H1 (cell line): ENCODE measurements at regions not wholly inside any gene's neighbourhood (a gene's known extent, or its start where the extent isn't known, plus 50 kb on each side); places are given as distances from the start of the nearest gene placed in this dataset.

Experiments used
- CBX8 ChIP-seq: fragments of 300-800, 300-1000 bp; sonication (generic); IDR thresholded peaks from 2 replicates; pipeline ENCODE4 v1.7.1; 2016; ENCODE audit warnings: low read depth, low read length, borderline replicate concordance
- GABPA ChIP-seq: IDR thresholded peaks from 2 replicates; pipeline ENCODE4 v1.6.1; 2011; ENCODE audit warnings: mild to moderate bottlenecking, low read length, moderate library complexity, borderline replicate concordance; ENCODE audit not compliant: insufficient read depth
- HDAC2 ChIP-seq, 2 experiments: fragments of 300-600 bp in 1 of 2; sonication (generic) in 1 of 2; IDR thresholded peaks; 2 replicates each; pipeline ENCODE4 v1.6.1; 2011 to 2012; ENCODE audit warnings: low read depth in 2 of 2, low read length in 2 of 2, mild to moderate bottlenecking in 2 of 2, moderate library complexity in 2 of 2, borderline replicate concordance in 1 of 2, inconsistent platforms in 1 of 2
- TCF12 ChIP-seq: IDR thresholded peaks from 2 replicates; pipeline ENCODE4 v1.6.1; 2011; ENCODE audit warnings: low read depth, mild to moderate bottlenecking, low read length
- TF ChIP-seq, protein P1 (sequence below): fragments of 300-600 bp; sonication (generic); IDR thresholded peaks from 2 replicates; pipeline ENCODE4 v1.7.1; 2012; ENCODE audit warnings: low read length, moderate library complexity, mild to moderate bottlenecking, inconsistent platforms; ENCODE audit not compliant: insufficient replicate concordance
- TF ChIP-seq, protein P2 (sequence below): IDR thresholded peaks from 2 replicates; pipeline ENCODE4 v1.6.1; 2012; ENCODE audit warnings: low read length, inconsistent platforms

GRCh38 chr9:72431036-72431435 lies 66.0 kb upstream of the ZFAND5 start (continued):
- TF ChIP-seq, protein P1, sequence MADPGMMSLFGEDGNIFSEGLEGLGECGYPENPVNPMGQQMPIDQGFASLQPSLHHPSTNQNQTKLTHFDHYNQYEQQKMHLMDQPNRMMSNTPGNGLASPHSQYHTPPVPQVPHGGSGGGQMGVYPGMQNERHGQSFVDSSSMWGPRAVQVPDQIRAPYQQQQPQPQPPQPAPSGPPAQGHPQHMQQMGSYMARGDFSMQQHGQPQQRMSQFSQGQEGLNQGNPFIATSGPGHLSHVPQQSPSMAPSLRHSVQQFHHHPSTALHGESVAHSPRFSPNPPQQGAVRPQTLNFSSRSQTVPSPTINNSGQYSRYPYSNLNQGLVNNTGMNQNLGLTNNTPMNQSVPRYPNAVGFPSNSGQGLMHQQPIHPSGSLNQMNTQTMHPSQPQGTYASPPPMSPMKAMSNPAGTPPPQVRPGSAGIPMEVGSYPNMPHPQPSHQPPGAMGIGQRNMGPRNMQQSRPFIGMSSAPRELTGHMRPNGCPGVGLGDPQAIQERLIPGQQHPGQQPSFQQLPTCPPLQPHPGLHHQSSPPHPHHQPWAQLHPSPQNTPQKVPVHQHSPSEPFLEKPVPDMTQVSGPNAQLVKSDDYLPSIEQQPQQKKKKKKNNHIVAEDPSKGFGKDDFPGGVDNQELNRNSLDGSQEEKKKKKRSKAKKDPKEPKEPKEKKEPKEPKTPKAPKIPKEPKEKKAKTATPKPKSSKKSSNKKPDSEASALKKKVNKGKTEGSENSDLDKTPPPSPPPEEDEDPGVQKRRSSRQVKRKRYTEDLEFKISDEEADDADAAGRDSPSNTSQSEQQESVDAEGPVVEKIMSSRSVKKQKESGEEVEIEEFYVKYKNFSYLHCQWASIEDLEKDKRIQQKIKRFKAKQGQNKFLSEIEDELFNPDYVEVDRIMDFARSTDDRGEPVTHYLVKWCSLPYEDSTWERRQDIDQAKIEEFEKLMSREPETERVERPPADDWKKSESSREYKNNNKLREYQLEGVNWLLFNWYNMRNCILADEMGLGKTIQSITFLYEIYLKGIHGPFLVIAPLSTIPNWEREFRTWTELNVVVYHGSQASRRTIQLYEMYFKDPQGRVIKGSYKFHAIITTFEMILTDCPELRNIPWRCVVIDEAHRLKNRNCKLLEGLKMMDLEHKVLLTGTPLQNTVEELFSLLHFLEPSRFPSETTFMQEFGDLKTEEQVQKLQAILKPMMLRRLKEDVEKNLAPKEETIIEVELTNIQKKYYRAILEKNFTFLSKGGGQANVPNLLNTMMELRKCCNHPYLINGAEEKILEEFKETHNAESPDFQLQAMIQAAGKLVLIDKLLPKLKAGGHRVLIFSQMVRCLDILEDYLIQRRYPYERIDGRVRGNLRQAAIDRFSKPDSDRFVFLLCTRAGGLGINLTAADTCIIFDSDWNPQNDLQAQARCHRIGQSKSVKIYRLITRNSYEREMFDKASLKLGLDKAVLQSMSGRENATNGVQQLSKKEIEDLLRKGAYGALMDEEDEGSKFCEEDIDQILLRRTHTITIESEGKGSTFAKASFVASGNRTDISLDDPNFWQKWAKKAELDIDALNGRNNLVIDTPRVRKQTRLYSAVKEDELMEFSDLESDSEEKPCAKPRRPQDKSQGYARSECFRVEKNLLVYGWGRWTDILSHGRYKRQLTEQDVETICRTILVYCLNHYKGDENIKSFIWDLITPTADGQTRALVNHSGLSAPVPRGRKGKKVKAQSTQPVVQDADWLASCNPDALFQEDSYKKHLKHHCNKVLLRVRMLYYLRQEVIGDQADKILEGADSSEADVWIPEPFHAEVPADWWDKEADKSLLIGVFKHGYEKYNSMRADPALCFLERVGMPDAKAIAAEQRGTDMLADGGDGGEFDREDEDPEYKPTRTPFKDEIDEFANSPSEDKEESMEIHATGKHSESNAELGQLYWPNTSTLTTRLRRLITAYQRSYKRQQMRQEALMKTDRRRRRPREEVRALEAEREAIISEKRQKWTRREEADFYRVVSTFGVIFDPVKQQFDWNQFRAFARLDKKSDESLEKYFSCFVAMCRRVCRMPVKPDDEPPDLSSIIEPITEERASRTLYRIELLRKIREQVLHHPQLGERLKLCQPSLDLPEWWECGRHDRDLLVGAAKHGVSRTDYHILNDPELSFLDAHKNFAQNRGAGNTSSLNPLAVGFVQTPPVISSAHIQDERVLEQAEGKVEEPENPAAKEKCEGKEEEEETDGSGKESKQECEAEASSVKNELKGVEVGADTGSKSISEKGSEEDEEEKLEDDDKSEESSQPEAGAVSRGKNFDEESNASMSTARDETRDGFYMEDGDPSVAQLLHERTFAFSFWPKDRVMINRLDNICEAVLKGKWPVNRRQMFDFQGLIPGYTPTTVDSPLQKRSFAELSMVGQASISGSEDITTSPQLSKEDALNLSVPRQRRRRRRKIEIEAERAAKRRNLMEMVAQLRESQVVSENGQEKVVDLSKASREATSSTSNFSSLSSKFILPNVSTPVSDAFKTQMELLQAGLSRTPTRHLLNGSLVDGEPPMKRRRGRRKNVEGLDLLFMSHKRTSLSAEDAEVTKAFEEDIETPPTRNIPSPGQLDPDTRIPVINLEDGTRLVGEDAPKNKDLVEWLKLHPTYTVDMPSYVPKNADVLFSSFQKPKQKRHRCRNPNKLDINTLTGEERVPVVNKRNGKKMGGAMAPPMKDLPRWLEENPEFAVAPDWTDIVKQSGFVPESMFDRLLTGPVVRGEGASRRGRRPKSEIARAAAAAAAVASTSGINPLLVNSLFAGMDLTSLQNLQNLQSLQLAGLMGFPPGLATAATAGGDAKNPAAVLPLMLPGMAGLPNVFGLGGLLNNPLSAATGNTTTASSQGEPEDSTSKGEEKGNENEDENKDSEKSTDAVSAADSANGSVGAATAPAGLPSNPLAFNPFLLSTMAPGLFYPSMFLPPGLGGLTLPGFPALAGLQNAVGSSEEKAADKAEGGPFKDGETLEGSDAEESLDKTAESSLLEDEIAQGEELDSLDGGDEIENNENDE = no peak
- TF ChIP-seq, protein P2, sequence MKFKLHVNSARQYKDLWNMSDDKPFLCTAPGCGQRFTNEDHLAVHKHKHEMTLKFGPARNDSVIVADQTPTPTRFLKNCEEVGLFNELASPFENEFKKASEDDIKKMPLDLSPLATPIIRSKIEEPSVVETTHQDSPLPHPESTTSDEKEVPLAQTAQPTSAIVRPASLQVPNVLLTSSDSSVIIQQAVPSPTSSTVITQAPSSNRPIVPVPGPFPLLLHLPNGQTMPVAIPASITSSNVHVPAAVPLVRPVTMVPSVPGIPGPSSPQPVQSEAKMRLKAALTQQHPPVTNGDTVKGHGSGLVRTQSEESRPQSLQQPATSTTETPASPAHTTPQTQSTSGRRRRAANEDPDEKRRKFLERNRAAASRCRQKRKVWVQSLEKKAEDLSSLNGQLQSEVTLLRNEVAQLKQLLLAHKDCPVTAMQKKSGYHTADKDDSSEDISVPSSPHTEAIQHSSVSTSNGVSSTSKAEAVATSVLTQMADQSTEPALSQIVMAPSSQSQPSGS = no peak
- TF ChIP-seq GABPA (no peak), CBX8 (no peak), HDAC2 (IDR thresholded peaks at IDR 0.05; ENCODE audit: borderline replicate concordance in 1 of 2, low read depth in 2 of 2, low read length in 2 of 2) (no peak), TCF12 (no peak)
